GM12872 (cell line): ENCODE measurements at regions not wholly inside any gene's neighbourhood (a gene's known extent, or its start where the extent isn't known, plus 50 kb on each side); places are given as distances from the start of the nearest gene placed in this dataset.

Source experiments
- TF ChIP-seq, protein P1 (sequence below): IDR thresholded peaks from 3 replicates; pipeline ENCODE4 v1.5.1; 2011; ENCODE audit warnings: low read depth, mild to moderate bottlenecking, low read length, moderate library complexity; ENCODE audit not compliant: insufficient read depth

DNA sequence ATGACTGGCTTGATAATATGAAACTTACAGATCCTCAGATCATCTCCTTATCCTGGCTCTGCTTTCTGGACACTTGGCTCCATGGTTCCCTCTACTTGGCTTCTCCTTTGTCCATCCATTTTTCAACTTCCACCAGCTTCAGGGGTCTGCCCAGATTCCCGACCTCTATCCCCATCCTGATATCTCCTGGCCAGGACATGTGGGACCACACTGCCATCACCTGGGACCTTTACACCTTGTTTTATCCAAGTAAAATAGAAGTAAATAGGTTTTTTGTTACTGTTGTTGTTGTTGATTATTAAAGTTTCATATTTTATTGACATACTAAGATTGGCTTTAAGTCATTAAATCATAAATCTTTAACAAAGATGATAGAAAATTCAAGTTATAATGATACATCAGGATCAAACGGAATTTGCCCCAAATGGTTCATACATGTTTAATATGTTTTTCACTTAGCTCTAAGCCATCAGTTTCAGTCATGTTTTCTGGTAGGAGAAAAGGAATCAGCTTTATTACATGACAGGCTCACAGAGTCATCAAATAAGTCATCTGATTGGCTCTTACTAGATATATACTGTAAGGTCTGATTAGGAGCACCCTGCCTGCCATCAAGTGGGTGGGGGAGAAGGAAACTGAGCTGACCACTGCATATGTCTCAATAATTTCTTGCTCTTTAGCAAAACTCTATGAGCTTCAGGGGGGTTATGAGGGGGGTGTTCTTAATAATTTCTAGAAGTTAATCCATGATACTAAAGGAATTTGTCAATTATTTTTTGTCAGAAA, 111.5 kb upstream of the AHR start:
- TF ChIP-seq, protein P1, sequence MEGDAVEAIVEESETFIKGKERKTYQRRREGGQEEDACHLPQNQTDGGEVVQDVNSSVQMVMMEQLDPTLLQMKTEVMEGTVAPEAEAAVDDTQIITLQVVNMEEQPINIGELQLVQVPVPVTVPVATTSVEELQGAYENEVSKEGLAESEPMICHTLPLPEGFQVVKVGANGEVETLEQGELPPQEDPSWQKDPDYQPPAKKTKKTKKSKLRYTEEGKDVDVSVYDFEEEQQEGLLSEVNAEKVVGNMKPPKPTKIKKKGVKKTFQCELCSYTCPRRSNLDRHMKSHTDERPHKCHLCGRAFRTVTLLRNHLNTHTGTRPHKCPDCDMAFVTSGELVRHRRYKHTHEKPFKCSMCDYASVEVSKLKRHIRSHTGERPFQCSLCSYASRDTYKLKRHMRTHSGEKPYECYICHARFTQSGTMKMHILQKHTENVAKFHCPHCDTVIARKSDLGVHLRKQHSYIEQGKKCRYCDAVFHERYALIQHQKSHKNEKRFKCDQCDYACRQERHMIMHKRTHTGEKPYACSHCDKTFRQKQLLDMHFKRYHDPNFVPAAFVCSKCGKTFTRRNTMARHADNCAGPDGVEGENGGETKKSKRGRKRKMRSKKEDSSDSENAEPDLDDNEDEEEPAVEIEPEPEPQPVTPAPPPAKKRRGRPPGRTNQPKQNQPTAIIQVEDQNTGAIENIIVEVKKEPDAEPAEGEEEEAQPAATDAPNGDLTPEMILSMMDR, result no peak

DNA sequence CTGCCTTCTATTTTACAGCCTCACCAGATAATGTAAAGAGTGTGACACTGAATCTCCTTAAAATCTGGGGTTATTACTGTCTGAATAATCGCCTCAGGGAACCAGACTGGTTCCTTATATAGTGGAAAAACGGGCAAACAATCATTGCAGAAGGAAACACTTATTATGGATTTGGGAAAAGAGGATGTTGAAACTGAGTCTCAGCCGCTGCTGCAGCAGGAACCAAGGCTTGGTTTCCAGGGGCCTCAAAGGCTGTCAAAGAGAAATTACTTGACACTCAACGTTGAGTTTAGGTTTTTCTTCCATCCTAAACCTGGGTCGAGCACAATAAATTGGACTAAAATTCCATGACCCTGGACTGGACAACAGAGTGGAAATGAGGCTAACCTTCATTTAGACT, 103.8 kb upstream of the AHR start:
- TF ChIP-seq, protein P1, result no peak

DNA sequence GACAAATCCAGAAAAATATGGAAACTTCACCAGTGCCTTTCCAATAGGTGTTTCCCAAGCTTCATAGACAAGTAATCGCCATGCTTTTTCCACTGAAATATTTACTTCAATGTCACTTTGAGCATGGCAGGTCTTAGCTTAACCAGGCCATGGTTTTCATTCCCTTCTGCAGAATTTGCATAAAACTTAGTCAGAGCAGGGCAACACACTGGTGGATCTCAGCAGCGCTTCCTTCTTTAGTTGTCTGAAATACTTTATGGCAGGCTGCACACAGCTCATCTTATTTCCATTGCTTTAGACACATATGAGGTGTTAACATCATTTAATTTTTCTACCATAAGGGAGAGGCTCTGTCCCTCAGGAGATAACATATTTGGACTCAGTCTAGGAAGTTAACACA, 102.9 kb upstream of the AHR start:
- TF ChIP-seq, protein P1, result no peak

DNA sequence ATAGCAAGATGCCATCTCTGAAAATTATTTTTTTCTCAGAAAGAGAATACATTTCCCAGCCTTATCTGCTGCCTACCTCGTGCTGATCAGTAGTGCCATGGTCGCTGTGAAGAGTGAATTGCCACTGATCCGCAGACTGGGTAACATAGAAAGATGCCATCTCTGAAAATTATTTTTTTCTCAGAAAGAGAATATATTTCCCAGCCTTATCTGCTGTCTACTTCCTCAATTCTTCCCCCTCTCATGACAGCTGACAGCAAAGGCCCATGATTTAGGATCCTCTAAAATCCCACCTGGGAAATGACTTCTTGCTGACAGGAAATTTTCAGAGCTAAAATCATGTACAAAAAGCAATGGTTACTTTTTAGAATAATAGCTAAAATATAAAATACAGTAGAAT, 92.5 kb upstream of the AHR start:
- TF ChIP-seq, protein P1, result no peak

DNA sequence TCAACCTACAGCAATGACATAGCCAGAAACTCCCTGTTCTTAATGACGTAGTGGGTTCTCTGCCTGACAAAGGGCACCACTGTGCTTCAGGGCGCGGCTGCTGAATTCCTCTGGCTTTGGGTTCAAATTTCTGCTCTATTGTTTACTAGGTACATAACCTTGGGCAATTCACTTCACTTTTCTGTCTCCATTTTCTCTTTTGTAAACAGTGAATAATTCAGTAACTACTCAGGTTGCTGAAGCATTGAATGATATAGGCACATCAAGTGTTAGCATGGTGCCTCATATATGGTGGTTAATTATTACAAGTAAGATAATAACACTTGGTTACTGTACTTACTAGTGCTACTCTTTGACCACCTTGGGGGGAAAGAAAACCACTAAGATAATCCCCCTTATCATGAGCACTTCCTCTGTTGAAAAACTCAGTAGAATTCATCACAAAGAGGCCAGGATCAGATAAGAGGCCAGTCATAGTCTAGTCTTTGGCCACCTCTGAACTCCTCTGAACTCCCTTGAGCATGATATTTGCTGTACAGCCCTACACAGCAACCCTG, 92.0 kb upstream of the AHR start:
- TF ChIP-seq, protein P1, result no peak

DNA sequence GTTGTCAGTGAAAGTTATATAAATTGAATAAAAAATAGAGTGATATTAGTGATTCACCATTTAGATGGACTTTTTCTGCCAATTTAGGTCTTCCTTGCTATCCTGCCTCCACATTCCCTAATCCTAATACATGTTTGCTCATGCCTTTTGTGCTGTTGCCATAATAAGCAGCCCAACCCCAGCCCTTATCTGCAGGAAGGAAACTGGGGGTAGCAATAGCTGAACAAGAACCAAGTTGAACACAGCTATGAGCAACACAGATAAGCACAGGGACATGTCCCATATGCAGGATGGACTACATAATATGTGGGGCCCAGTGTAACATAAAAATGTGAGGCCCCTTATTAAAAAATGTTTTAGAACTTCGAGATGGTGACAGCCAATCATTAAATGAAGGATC, 91.2 kb upstream of the AHR start:
- TF ChIP-seq, protein P1, result no peak

DNA sequence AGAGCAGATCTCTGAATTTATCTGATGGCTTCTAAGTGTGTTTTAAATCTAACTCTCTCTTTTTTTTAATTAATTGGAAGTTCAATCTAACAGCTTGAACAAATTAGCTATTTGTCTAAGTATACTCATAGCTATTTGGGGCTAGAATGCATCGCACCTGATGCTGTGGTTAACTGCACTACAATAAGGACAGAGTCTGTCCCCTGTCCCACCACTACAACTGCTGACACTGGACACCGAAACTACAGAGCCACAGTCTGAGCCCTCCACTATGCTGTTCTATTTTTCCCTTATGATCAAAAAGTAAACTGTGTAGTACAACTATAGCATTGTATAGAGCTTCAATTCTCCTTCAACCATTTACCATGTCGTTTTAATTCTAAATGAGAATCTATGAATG, 89.4 kb upstream of the AHR start:
- TF ChIP-seq, protein P1, result no peak
